ENCODE measurements at regions not wholly inside any gene's neighbourhood (a gene's known extent, or its start where the extent isn't known, plus 50 kb on each side); places are given as distances from the start of the nearest gene placed in this dataset.

DNA sequence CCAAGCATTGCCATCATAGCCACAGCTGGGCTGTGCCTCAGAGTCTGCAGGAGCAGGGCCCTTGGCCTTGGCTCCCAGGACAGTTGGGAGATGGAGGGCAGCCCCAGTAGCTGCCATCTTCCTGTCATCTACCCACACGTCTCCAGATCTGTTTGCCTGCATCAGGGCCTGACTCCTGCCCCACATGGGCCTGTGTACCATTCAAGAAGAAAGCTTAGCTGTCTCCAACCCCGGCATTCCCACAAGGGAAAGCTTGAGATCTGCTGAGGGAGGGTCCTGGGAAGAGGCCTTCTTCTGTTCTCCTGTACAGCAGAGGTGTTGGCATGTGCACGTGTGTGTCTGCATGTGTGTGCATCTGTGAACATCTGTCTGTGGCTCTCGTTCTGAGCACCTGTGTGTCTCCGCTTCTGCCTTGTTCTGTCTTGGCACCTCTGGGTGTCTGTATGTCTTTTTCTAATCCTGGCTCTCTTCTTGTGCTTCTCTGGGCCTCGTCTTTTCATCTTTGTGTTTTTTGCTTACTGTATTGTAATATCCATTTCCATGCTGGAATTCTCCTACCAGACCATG lies 122.2 kb downstream of the MRM1 start:
- peak overlapping the region; percentile 18 for H3K4me3 Mint-ChIP-seq
- CTCF ChIA-PET: interaction anchor here (1.4 to 2.2 kb wide), 5 partner anchors 10 to 122 kb away, joined by 4 to 6 read pairs (median 6); partner anchors contain the start of gene MRM1
- H3K4me1 Mint-ChIP-seq: peaks cover 58% of the 10 kb centered on the region
- H3K36me3 Mint-ChIP-seq: no peaks in the 10 kb centered on the region
- peak overlapping the region; percentile 85 for H3K27ac Mint-ChIP-seq
- DNase-seq: no peak
- no peaks in the 10 kb centered on the region for H3K9me3 Mint-ChIP-seq (ENCODE audit: low read depth)
- no peak for ATAC-seq
- peaks cover 12% of the 10 kb centered on the region for H3K27me3 Mint-ChIP-seq

DNA sequence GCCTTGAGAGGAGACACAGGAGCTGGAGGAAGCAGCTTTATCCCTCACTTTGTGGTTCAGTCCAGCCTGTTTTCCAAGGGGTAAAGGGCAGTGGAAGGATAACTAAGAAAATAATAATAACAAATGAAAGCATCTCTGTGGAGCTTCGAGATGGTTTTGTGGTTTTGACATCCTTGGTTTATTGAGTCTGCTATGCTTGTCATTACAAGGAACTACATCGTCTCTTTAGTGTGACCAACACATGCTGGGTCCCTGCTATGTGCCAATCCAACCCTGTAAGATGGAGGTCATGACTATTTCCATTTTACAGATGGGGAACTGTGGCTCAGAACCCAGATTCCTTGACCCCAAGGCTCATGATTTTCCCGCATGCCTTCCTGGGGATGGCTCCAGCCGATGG lies 124.8 kb downstream of the MRM1 start:
- CTCF ChIA-PET: interaction anchor here (0.9 to 2.1 kb wide), 6 partner anchors 10 to 123 kb away, joined by 3 to 8 read pairs (median 4); no protein-coding TSS in a partner anchor
- Mint-ChIP-seq H3K27ac (peak overlapping the region; percentile 68), H3K9me3 (ENCODE audit: low read depth) (no peaks in the 10 kb centered on the region), H3K4me1 (peaks cover 54% of the 10 kb centered on the region), H3K36me3 (no peaks in the 10 kb centered on the region), H3K27me3 (peaks cover 20% of the 10 kb centered on the region), H3K4me3 (no peak overlapping the region)
- ATAC-seq: no peak
- peak; percentile 49 for DNase-seq

DNA sequence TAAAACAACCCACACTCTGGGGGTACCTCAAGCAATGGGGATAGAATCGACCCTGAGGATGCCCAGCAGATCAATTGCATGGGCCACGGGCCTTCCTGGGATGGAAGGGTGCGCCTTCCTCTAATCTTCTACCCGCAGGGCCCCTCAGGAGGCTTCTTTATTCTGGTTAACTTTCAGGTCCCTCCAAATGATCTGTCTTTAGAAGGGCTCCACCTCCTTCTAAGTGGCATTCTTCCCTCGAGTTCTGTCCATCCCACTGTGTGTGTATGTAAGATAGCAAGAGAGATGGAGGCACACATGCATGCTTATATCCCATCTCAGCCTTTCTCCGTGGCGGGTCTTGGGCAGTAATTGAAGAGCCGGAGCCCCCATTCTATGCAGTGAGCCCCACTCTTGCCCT lies 125.7 kb downstream of the MRM1 start:
- Mint-ChIP-seq H3K4me3 (no peak overlapping the region), H3K27ac (no peak overlapping the region), H3K27me3 (peaks cover 24% of the 10 kb centered on the region)

DNA sequence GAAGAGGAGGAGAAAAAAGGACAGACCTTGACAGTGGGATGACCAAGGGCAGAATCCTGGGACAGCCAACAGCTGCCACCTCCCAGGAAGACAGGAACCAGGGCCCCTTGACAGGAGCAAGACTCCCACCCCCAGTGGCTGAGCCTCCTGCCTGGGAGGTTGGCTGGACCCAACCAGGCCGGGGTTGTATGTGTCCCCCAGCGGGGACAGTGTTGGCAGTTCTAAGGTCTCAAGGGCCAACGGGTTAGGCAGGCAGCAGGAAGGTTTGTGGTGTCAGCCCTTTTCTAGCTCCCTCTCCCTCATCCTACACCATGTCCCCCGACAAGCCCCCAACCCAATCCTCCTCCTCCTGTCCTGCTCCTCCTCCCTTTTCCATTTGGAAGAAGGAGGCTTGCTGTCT lies 126.2 kb downstream of the MRM1 start:
- DNase-seq (no peak), ATAC-seq (no peak)
- Mint-ChIP-seq H3K27me3 (peaks cover 24% of the 10 kb centered on the region), H3K36me3 (no peaks in the 10 kb centered on the region), H3K4me1 (peaks cover 42% of the 10 kb centered on the region), H3K27ac (no peak overlapping the region), H3K9me3 (ENCODE audit: low read depth) (no peaks in the 10 kb centered on the region), H3K4me3 (no peak overlapping the region)
- CTCF ChIA-PET: no interaction called here

More for the DNA sequence above, 125.7 kb downstream of the MRM1 start:
- no peak for DNase-seq
- ATAC-seq: no peak
- H3K9me3 Mint-ChIP-seq (ENCODE audit: low read depth): no peaks in the 10 kb centered on the region
- peaks cover 45% of the 10 kb centered on the region for H3K4me1 Mint-ChIP-seq
- CTCF ChIA-PET: interaction anchor here (1.5 to 2.1 kb wide), 2 partner anchors 20 to 28 kb away, joined by 5 to 8 read pairs; no protein-coding TSS in a partner anchor
- H3K36me3 Mint-ChIP-seq: no peaks in the 10 kb centered on the region

DNA sequence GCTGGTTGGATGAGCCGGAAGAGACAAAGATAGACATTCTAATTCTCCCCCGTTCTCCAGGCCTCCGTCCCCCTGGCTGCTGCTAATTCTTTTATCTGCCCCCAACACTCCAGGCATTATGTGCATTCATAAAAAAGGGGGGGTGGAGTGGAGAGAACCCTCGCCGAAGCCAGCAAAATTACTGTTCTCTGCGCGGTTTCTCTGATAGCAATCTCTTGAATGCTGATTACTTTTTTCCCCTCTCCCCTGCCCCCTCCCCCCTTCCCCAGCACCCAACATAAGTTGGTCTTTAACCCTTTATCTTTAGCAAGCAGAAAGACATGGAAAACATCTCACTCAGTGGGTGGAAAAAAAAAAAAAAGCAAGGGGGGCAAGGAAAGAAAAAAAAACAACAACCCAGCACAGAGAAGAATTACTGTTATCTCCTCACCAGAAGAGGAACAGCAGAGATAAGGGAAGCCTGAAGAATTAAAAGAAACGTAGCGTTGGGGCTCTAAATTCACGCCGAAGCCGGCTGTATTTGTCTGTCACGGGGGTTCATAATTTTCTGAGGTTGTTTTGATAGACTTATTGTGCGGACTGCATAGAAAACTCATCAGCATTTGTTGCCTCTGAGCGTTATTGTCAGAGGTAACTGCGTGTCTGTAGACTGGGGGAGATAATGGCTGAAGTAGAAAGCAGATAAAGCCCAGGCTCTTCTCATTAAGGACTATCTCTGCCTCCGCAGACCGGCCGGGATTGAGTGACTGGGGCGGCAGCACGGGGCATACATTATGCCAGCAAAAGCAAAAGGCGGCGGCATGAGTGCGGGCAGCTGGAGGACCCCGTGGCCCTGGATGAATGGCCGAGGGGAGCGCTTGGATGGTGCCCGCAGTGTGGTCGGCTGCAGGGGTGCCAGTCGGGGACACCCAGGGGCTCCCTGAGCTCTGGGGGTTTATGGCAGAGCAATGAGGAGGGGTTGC lies 126.9 kb downstream of the MRM1 start:
- CTCF ChIA-PET: no interaction called here
- H3K27me3 Mint-ChIP-seq: peaks cover 24% of the 10 kb centered on the region
- no peak for ATAC-seq

DNA sequence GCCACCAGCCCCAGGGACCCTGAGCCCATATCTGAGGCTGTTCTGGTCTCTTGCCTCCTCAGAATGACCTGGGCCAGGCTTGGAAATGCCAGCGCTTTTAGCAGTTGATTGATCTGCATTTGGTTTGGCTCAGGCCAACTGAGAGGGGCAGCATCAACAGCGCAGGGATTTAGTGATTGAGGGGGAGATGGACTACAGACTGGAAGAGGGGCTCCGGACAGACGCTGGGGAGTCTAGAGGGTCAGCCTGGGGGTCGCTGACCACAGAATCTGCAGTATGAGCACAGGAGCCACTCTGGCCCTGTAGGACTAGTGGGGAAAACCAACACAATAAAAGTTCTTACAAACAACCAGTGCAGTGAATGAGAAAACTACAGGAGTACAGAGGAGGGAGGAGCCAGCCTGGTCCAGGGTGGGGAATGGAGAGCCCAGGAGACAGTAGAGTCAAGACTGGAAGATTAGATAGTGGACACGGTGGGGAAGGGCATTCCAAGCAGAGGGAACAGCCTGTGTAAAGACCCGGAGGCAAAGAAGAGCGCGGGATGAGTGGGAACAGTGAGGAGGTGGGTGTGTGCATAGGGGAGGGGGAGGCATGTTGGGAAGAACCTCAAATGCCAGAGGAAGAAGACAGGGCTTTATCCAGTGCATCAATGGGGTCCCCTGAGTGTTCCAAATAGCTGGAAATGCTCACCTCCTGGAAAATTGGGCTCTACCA lies 128.9 kb downstream of the MRM1 start:
- CTCF ChIA-PET: no interaction called here
- no peak overlapping the region for H3K27ac Mint-ChIP-seq

More for the DNA sequence above, 126.9 kb downstream of the MRM1 start:
- Mint-ChIP-seq H3K9me3 (ENCODE audit: low read depth) (no peaks in the 10 kb centered on the region), H3K4me1 (peaks cover 40% of the 10 kb centered on the region), H3K27ac (no peak overlapping the region), H3K36me3 (no peaks in the 10 kb centered on the region), H3K4me3 (no peak overlapping the region)
- no peak for DNase-seq

DNA sequence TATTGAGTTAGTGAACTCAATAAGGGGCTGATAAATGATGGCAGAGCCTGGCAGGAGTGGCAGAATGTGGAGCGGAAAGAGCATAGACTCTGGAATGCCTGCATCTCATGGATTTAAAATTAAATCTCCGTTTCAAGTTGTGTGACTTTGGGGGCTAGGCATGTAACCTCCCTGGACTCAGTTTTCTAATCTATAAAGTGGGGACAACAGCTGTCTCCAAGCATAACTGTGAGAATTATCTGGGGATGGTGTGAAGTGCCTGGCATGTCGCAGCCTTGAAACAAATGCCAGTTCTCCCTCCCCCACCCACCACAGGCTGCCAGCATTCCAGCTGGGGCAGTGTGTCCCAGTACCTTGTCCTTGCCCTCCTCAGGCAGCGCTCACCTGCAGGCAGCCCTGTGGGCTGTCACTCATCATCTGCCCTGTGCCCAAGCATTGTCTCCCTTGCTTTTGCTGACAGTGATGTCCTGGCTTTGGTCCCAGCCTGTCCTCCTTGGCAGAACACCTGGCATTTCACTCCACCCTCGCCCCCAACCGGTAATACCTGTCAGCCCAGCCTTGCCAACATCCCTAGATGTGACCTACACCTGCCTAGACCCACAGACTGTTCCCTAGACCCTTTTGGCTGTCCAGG lies 129.6 kb downstream of the MRM1 start:
- no peak for DNase-seq
- Mint-ChIP-seq H3K9me3 (ENCODE audit: low read depth) (no peaks in the 10 kb centered on the region), H3K27me3 (peaks cover 27% of the 10 kb centered on the region), H3K36me3 (no peaks in the 10 kb centered on the region), H3K27ac (no peak overlapping the region), H3K4me3 (no peak overlapping the region), H3K4me1 (peaks cover 23% of the 10 kb centered on the region)
- CTCF ChIA-PET: no interaction called here
- ATAC-seq: no peak

More for the DNA sequence above, 128.9 kb downstream of the MRM1 start:
- DNase-seq (no peak), ATAC-seq (no peak)
- Mint-ChIP-seq H3K27me3 (peaks cover 27% of the 10 kb centered on the region), H3K4me3 (no peak overlapping the region), H3K36me3 (no peaks in the 10 kb centered on the region), H3K4me1 (peaks cover 29% of the 10 kb centered on the region), H3K9me3 (ENCODE audit: low read depth) (no peaks in the 10 kb centered on the region)

DNA sequence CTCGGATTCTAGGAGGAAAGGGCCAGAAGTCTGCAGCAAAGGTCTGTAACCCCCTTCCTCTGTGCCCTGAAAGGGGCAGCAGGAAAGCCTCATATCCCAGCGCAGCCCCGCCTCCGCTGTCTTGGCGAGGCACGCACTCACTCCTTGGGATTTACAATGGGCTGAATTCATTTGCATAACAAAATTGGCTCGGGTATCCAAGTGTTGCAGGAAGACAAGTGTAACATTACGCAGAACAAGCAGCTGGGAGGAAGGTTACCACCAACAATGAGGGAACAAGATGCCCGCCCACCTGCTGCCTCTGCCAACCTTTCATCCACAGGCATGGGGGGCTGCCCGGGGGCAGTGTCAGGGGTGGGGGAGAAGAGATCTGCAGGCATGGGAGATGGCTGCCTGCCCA lies 130.4 kb downstream of the MRM1 start:
- Mint-ChIP-seq H3K4me1 (peaks cover 14% of the 10 kb centered on the region), H3K27ac (no peak overlapping the region), H3K9me3 (ENCODE audit: low read depth) (no peaks in the 10 kb centered on the region), H3K36me3 (no peaks in the 10 kb centered on the region), H3K27me3 (peaks cover 27% of the 10 kb centered on the region), H3K4me3 (no peak overlapping the region)
- ATAC-seq (no peak), DNase-seq (no peak)
- CTCF ChIA-PET: no interaction called here

DNA sequence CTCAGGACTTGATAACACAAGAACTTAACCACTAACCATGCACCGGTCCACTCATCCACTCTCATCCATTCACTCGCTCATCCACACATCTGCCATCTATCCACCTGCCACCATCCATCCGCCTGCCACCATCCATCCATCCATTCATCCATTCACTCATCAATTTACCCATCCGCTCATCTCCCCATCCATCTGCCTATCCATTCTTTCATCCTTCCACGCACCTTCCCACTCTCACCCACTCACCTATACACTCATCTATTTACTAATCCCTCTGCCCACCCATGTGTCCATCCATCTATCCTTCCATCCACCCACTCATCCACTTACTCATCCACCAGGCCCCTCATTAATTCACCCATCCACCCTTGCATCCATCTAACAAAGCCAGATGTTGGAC lies 131.0 kb downstream of the MRM1 start:
- Mint-ChIP-seq H3K4me1 (peaks cover 11% of the 10 kb centered on the region), H3K27ac (no peak overlapping the region), H3K36me3 (no peaks in the 10 kb centered on the region), H3K4me3 (no peak overlapping the region), H3K27me3 (peaks cover 25% of the 10 kb centered on the region), H3K9me3 (ENCODE audit: low read depth) (no peaks in the 10 kb centered on the region)
- CTCF ChIA-PET: no interaction called here
- DNase-seq (no peak), ATAC-seq (no peak)

DNA sequence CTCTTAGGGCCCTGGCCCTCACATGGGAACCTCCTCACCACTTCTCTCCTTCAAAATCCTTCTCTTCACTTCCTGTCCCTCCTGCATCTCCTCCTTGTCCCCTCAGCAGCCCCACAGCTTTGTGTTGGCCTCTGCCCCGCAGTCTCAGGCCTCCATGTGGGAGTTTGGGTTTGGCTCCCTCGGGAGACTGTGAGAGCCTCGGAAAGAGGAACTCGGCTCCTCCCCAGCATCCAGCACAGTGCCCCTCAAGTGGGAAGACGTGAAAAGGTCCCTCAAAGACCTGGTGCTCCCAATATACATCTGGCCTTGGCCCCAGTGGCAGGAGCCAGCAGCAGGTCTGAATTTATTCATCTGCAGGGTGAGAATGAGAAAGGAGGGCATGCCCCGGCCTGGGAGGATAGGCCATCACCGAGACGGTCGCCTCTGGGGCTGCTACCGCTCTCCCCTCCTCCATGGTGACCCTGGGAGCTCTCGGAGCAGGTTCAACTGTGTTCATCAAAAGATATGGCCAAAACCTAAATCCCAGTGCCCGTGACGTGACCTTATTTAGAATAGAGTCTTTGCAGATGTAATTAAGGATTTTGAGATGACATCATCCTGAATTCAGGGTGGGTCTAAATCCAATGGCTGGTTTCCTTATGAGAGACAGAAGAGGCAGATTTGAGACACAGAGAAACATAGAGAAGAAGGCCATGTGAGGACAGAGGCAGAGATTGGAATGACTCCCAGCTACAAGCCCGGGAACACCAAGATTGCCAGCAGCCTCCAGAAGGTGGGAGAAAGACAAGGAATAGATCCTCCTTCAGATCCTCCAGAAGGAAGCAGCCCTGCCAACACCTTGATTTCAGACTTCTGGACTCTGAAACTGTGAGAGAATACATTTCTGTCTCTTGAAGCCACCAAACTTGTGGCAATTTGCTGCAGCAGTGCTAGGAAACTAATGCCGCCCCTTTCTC lies 135.1 kb downstream of the MRM1 start:
- no peak for ATAC-seq
- H3K27me3 Mint-ChIP-seq: peaks cover 11% of the 10 kb centered on the region
- H3K4me1 Mint-ChIP-seq: no peaks in the 10 kb centered on the region
- DNase-seq: no peak
- CTCF ChIA-PET: no interaction called here
- H3K9me3 Mint-ChIP-seq (ENCODE audit: low read depth): no peaks in the 10 kb centered on the region
- H3K4me3 Mint-ChIP-seq: no peak overlapping the region
- no peaks in the 10 kb centered on the region for H3K36me3 Mint-ChIP-seq
- no peak overlapping the region for H3K27ac Mint-ChIP-seq

DNA sequence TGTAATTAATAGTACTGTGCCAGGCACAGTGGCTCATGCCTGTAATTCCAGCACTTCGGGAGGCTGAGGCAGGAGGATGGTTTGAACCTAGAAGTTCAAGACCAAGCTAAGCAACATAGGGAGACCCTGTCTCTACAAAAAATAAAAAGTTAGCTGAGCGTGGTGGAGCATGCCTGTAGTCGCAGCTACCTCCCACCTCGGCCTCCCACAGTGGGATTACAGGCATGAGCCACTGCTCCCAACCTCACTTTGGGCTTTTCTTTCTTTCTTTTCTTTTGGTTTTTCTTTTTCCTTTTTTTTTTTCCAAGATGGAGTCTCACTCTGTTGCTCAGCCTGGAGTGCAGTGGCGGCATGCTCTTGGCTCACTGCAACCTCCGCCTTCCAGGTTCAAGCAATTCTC lies 137.8 kb downstream of the MRM1 start:
- H3K9me3 Mint-ChIP-seq (ENCODE audit: low read depth): no peaks in the 10 kb centered on the region
- CTCF ChIA-PET: no interaction called here
- H3K27ac Mint-ChIP-seq: no peak overlapping the region
- H3K4me1 Mint-ChIP-seq: no peaks in the 10 kb centered on the region
- no peaks in the 10 kb centered on the region for H3K36me3 Mint-ChIP-seq
- no peak for ATAC-seq
- peaks cover 13% of the 10 kb centered on the region for H3K27me3 Mint-ChIP-seq
- no peak overlapping the region for H3K4me3 Mint-ChIP-seq
- no peak for DNase-seq

DNA sequence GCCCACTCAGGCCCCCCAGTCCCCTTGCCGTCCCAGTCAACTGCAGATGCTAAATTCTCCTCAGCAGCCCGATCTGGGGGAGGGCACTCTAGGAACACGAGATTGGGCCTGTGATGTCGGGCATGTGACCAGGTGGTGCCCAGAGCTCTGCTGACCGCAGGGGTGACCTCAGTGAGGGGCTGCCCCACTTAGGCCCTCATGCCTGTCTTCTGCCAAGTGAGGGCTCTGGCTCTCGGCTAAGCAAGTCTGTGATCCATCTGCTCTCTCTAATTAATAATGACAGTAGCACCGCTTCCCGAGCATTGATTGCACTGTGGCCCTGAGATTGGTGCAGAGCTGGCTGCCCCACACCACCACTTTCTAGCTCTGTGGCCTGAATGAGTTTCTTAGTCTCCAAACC lies 138.8 kb downstream of the MRM1 start:
- ATAC-seq: no peak
- Mint-ChIP-seq H3K27me3 (peaks cover 11% of the 10 kb centered on the region), H3K36me3 (no peaks in the 10 kb centered on the region), H3K9me3 (ENCODE audit: low read depth) (no peaks in the 10 kb centered on the region), H3K4me1 (no peaks in the 10 kb centered on the region), H3K4me3 (no peak overlapping the region), H3K27ac (no peak overlapping the region)
- CTCF ChIA-PET: no interaction called here
- DNase-seq: no peak

Data from activated CD8-positive, alpha-beta memory T cell treated with anti-CD3 and anti-CD28 coated beads, Interleukin-2, amount 10 ng/mL, durations not matched to agents 7 days and 5 days (primary cell).